Lung (tissue), 11 donors: ENCODE measurements at regions not wholly inside any gene's neighbourhood (a gene's known extent, or its start where the extent isn't known, plus 50 kb on each side); places are given as distances from the start of the nearest gene placed in this dataset.

Experiments used
- ATAC-seq: fragments of 200-7000 bp; cut with Tn5 transposase; one replicate; pipeline ENCODE4 v1.9.1; 2020; ENCODE audit warnings: moderate number of reproducible peaks; ENCODE audit not compliant: insufficient read depth, low FRiP score
- DNase-seq, 3 donors: peaks; one replicate each; pipeline ENCODE4 v3.0.0-alpha.2; 2013 to 2017
- H3K27ac ChIP-seq, 2 donors: one replicate each; pipeline ENCODE4 v1.5.1; 2013; ENCODE audit warnings: mild to moderate bottlenecking in 2 of 2, moderate library complexity in 2 of 2, control low read depth in 1 of 2, inconsistent platforms in 1 of 2, low read depth in 1 of 2, low read length in 1 of 2
- H3K27me3 ChIP-seq, 3 donors: one replicate each; pipeline ENCODE4 v1.5.1; 2013; ENCODE audit warnings: low read length in 2 of 3; ENCODE audit not compliant: control insufficient read depth in 3 of 3, insufficient read depth in 3 of 3
- H3K36me3 ChIP-seq, 4 donors: one replicate each; pipeline ENCODE4 v1.5.1; 2013; ENCODE audit warnings: low read length in 4 of 4, mild to moderate bottlenecking in 1 of 4, moderate library complexity in 1 of 4; ENCODE audit not compliant: control insufficient read depth in 4 of 4, insufficient read depth in 4 of 4
- H3K4me1 ChIP-seq, 5 donors: one replicate each; pipeline ENCODE4 v1.5.1; 2013; ENCODE audit warnings: low read length in 5 of 5, mild to moderate bottlenecking in 2 of 5, moderate library complexity in 1 of 5; ENCODE audit not compliant: control insufficient read depth in 5 of 5, insufficient read depth in 5 of 5
- H3K4me3 ChIP-seq: one replicate; pipeline ENCODE4 v1.5.1; 2013; ENCODE audit warnings: mild to moderate bottlenecking, control low read depth, moderate library complexity
- H3K9ac ChIP-seq, 2 donors: one replicate each; pipeline ENCODE4 v1.5.1; 2013; ENCODE audit warnings: low read length in 2 of 2, control low read depth in 1 of 2; ENCODE audit not compliant: insufficient read depth in 1 of 2
- H3K9me3 ChIP-seq, 4 donors: one replicate each; pipeline ENCODE4 v1.5.1; 2013; ENCODE audit warnings: low read length in 3 of 4, mild to moderate bottlenecking in 1 of 4, moderate library complexity in 1 of 4; ENCODE audit not compliant: control insufficient read depth in 4 of 4, insufficient read depth in 3 of 4
- WGBS, 2 donors: extraction: QIAGEN DNeasy Blood & Tissue Kit; methylation state at CpG; one replicate each; pipeline ENCODE4 v1.1.7; 2013; 5-methylcytosine and 5-hydroxymethylcytosine counted together
- TF ChIP-seq, protein P1 (sequence below): IDR thresholded peaks from 2 replicates; pipeline ENCODE4 v1.5.1; 2012; ENCODE audit warnings: mild to moderate bottlenecking; ENCODE audit errors: control extremely low read depth, extremely low read depth
- donor health status: control.
- donor health status: control.
- donor health status: Bipolar disorder and iron deficiency.
- donor health status: healthy.
- donor health status: DM: yes; HTN: yes; CAD: no.

DNA sequence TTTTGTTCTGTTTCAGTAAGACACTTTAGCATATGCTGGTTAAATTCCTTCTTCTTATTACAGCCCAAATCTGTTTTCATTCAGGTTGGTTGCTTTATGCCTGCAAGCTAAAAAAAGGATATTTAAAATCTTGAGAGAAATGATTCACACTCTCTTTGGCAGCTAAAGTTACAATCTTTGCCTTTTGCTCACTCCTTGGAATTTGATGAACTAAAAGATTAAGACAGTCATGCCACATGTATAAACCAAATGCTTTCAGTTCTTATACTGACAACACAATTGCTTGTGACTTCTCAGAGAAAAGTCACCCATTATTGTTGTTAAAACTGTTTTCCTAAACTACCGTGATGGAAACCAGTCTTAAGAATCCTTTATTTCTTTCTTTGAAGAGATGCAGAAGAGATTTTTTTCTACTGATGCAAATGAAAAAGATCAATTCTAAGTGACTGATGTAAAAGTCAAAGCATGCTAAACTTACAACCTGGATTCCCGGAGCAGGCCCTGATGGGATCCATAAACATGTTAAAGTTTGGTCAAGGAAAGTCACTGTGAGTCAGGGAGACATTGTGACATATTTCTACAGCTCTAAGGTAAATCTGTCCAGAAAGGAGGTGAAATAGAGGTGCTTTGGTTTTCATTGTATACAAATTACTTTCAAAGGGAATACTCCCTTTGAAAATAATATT lies 144.2 kb upstream of the CDH10 start:
- no peak overlapping the region for H3K9ac ChIP-seq
- 79% methylated on average over 2 of the region's 2 CpGs for WGBS, 2 donors
- peaks cover 0 to 4% (median 0%) of the 10 kb centered on the region in 4 donors for H3K9me3 ChIP-seq
- ATAC-seq: no peak
- no peak overlapping the region for H3K27ac ChIP-seq
- no peak for DNase-seq
- no peaks in the 10 kb centered on the region for H3K36me3 ChIP-seq
- TF ChIP-seq, protein P1, sequence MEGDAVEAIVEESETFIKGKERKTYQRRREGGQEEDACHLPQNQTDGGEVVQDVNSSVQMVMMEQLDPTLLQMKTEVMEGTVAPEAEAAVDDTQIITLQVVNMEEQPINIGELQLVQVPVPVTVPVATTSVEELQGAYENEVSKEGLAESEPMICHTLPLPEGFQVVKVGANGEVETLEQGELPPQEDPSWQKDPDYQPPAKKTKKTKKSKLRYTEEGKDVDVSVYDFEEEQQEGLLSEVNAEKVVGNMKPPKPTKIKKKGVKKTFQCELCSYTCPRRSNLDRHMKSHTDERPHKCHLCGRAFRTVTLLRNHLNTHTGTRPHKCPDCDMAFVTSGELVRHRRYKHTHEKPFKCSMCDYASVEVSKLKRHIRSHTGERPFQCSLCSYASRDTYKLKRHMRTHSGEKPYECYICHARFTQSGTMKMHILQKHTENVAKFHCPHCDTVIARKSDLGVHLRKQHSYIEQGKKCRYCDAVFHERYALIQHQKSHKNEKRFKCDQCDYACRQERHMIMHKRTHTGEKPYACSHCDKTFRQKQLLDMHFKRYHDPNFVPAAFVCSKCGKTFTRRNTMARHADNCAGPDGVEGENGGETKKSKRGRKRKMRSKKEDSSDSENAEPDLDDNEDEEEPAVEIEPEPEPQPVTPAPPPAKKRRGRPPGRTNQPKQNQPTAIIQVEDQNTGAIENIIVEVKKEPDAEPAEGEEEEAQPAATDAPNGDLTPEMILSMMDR: no peak
- H3K4me3 ChIP-seq: no peak overlapping the region
- H3K27me3 ChIP-seq: no peaks in the 10 kb centered on the region
- H3K4me1 ChIP-seq: no peaks in the 10 kb centered on the region

DNA sequence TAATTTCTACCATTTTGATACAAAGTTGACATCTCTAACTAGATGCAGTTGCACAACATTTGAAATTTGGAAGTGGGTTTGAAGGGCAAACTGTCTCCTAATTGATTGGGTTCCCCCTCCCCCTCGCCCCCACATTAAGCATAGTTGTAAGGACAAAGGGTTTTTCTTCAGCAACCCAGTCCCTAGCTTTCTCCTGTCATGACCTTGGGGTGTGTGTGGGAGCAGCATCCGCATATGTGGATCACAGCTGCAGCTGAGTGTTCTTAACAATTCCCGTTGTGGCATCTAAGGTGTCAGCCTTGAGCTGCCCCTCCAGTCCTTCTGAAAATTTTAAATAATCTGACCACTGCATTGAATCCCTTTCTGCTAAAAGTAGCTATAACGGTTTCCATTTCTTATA lies 141.3 kb upstream of the CDH10 start:
- TF ChIP-seq, protein P1: no peak
- no peak overlapping the region for H3K9ac ChIP-seq
- no peak overlapping the region for H3K4me3 ChIP-seq
- no peak for ATAC-seq
- H3K27me3 ChIP-seq: no peaks in the 10 kb centered on the region
- H3K4me1 ChIP-seq: no peaks in the 10 kb centered on the region
- WGBS, 2 donors: 73 to 74% methylated on average over 4 of the region's 4 CpGs
- H3K27ac ChIP-seq: no peak overlapping the region
- H3K36me3 ChIP-seq: no peaks in the 10 kb centered on the region
- no peaks in the 10 kb centered on the region for H3K9me3 ChIP-seq
- DNase-seq: no peak

DNA sequence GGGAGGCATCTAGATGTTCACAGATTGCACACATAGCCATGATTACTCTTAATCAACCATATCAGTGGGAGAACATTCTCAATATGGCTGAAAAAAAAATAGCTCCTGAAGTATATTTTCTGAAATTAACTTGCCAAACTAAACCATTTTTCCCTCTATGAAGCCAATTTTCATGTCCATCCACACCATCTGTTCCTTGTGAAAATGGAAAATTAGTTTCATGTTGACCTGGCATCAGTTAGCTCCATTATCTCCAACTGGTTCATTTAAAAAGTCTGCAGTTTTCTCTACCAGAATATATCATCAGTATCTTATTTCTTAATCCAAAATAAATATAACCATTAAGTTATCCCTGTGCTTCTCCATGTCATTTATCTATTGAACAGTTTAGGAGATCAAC lies 138.8 kb upstream of the CDH10 start:
- no peak overlapping the region for H3K9ac ChIP-seq
- TF ChIP-seq, protein P1: no peak
- H3K4me3 ChIP-seq: no peak overlapping the region
- H3K9me3 ChIP-seq: no peaks in the 10 kb centered on the region
- DNase-seq (no peak), ATAC-seq (no peak)
- H3K4me1 ChIP-seq: no peaks in the 10 kb centered on the region
- H3K27me3 ChIP-seq: no peaks in the 10 kb centered on the region
- no peaks in the 10 kb centered on the region for H3K36me3 ChIP-seq
- H3K27ac ChIP-seq: no peak overlapping the region

DNA sequence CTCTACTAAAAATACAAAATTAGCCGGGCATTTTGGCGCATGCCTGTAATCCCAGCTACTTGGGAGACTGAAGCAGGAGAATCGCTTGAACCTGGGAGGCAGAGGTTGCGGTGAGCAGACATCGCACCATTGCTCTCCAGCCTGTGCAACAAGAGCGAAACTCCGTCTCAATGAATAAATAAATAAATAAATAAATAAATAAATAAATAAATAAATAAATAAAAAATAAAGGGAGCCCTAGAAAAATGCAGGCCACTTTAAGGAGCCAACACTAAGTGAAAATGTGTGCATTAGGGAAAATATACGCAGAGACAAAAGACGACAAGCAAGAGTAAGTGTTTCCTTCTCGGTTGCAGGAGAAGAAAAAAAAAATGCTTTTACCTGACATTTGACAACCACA lies 132.6 kb upstream of the CDH10 start:
- Histone ChIP-seq H3K4me1 (no peaks in the 10 kb centered on the region), H3K4me3 (no peak overlapping the region), H3K27ac (no peak overlapping the region), H3K9ac (no peak overlapping the region), H3K9me3 (no peaks in the 10 kb centered on the region), H3K36me3 (no peaks in the 10 kb centered on the region), H3K27me3 (no peaks in the 10 kb centered on the region)
- DNase-seq: no peak
- 91 to 94% methylated on average over 10 of the region's 10 CpGs for WGBS, 2 donors
- TF ChIP-seq, protein P1: no peak
- ATAC-seq: no peak
